NOMO-1 (cell line): ENCODE measurements at regions not wholly inside any gene's neighbourhood (a gene's known extent, or its start where the extent isn't known, plus 50 kb on each side); places are given as distances from the start of the nearest gene placed in this dataset.
"Not testable (repeated sequence)": the region's sequence is repeated elsewhere in the genome, so short reads cannot be mapped to it uniquely, and the experiment has no call there.

Experiments
- DNase-seq, 2 experiments: peaks; one replicate each; lab custom pipeline; 2025; ENCODE audit not compliant: unreplicated experiment in 2 of 2; lab: John Stamatoyannopoulos, UW

DNA sequence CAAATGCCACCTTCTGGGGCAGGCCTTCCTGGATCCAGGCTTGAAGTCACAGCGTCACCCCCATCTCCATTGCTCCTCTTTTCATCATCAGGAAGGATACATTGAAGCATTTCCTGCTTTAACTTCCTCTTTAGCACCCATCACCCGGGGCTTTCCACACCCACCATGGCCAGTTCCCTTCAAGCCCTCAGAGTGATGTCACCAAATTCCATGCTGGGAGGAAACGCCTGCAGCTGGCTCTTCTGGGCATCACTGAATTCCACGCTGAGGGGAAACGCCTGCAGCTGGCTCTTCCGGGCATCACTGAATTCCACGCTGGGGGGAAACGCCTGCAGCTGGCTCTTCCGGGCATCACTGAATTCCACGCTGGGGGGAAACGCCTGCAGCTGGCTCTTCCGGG lies 354.6 kb downstream of the SMOC2 start:
- DNase-seq, result not testable (repeated sequence)

- DNase-seq, result no peak
Measured at GRCh38 chr6:168794491-168794890, 353.5 kb downstream of the SMOC2 start.

- no peak for DNase-seq
Measured at GRCh38 chr6:168793649-168794048, 352.7 kb downstream of the SMOC2 start.

GRCh38 chr6:168791917-168792316 lies 350.9 kb downstream of the SMOC2 start:
- no peak for DNase-seq

- no peak for DNase-seq
Measured at GRCh38 chr6:168789699-168790098, 348.7 kb downstream of the SMOC2 start.

- no peak for DNase-seq
Measured at GRCh38 chr6:168785720-168786511, 344.9 kb downstream of the SMOC2 start.

- no peak for DNase-seq
Measured at GRCh38 chr6:168784426-168784825, 343.4 kb downstream of the SMOC2 start.

DNA sequence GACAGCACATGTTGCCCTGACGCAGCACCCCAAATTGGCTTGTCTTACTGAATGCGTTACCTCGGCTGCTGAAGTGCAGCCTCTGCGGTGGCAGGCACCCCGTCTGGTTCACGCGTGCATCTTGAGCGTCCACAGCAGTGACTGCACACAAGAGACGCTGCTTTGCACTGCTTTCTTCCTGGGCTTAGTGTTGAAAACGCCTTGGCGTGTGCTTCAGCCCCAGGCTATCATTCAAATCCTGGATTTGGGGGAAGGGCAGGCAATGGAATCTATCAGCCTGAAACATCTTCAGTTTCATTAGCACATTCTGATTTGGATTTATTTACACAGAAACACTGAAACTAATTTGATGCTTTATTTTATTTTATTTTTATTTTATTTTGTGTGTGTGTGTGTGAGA lies 342.7 kb downstream of the SMOC2 start:
- DNase-seq, result no peak

DNA sequence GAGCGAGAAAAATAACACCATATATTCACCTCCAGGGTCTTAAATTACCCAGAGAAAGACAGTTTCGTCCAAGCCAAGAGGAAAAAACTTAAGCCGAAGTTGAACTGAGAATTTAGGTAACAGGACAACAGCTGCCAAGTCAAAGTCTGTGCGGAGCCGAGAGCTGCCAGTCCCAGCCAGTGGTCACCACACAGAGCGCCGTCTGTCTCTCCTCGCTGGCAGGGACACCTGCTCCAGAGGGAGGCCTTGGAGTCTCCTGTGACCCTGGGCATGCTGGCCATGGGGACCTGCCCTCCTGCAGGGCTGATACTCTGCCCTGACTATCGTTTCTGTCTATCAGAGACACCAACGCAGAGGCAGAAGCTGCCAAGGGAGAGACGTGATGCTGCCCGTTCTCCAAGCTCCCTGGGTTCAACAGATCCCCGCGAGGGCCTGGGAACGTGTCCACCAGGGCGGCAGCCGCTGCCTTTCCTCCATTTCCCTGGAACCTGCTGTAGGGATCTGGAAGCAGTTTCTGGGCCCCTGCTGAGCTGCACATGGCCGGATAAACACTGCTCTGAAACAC lies 341.3 kb downstream of the SMOC2 start:
- DNase-seq, result no peak

- DNase-seq, result no peak
Measured at GRCh38 chr6:168778201-168778600, 337.2 kb downstream of the SMOC2 start.

GRCh38 chr6:168774381-168774780 lies 333.4 kb downstream of the SMOC2 start:
- no peak for DNase-seq

DNA sequence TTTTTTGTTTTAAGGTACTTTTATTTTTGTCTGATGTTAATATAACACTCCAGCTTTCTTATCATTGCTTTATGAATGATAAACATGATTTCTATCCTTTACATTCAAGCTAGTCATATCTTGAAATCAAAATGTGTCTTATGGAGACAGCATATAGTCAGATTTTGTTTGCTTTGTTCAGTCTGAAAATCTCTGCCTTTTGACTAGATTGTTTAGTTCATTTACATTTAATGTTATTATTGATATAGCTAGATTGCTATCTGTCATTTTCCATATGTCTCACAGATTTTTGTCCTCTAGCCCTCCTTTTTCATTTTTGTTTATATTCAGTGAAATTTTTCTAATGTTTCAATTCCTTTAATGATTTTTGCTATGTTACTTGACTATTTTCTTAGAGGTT lies 332.8 kb downstream of the SMOC2 start:
- no peak for DNase-seq

DNA sequence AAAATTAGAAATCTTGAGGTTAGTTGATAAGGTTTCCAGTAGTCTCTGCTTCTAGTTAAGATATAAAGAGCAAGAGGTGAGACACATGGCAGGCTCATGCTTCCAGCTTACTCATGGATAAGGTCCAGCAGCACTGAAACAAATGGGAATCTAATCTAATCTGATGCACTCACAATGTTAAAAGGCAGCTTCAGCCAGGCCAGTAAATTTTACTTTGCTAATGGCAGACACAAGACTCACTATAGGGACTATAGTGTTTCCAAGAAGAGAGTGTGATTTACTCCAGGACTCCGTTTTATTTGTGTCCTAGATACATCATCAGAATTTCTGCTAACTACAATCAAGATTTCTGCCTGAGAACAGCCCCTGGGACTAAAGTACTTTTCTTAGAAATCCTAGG lies 324.8 kb downstream of the SMOC2 start:
- no peak for DNase-seq

- DNase-seq, result no peak
Measured at GRCh38 chr6:168756009-168756634, 315.1 kb downstream of the SMOC2 start.

DNA sequence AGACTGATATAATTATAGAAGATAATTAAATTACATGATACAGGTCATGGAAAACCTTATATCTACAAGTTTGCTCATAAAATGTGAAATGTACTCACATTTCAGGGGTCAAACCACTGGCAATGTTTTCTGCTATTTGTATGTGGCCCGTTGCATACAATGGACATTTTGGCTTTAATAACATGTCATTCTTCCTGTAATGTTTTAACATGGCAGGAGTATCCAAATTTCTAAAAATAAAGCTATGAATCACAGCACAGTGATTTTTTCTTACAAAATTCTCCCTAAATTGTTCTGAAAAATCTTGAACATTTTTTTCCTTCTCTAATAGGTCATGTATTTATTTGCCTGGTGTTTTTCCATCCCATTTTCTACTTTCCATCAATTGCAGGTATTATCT lies 305.7 kb downstream of the SMOC2 start:
- DNase-seq, result no peak

- no peak for DNase-seq
Measured at GRCh38 chr6:168746013-168746412, 305.0 kb downstream of the SMOC2 start.

GRCh38 chr6:168744861-168745260 lies 303.9 kb downstream of the SMOC2 start:
- no peak for DNase-seq

DNA sequence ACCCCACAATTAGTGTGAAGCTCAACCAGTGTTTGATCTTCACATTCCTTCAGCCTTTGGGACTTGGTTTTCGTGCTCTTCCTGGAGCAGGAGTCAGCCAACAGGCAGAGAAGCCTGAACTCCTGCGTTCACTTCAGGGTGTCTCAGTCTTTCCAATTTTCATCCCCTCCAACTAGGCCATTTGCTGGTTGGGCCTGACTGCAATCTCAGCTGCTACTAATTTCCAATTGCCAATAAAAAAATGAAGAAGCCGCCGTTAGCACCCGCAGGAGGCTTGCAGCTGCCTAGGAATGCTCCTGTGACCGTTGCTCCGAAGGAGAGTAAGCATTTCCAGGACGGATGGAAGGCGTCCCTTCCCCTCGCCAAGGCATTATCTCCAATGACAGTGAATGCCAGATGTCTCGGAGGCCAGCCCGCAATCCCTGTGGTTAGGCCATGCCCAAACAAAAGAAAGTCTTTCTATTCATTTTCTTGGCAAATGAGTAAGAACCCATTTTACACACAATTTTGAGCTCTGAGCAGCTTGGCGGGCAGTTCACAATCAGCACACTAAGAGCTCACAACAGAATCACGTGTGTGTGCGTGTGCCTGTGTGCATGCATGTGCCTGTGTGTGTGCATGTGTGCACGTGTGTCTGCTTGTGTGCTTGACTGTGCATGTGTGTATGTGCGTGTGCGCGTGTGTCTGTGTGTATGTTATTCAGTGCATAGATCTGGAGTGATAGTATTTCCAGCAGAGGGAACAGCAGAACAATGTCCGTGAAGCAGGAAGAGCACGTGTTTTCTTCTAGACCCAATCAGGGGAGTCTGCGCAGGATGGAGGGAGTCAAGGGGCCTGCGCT lies 301.2 kb downstream of the SMOC2 start:
- no peak for DNase-seq

- no peak for DNase-seq
Measured at GRCh38 chr6:168741305-168741704, 300.3 kb downstream of the SMOC2 start.

DNA sequence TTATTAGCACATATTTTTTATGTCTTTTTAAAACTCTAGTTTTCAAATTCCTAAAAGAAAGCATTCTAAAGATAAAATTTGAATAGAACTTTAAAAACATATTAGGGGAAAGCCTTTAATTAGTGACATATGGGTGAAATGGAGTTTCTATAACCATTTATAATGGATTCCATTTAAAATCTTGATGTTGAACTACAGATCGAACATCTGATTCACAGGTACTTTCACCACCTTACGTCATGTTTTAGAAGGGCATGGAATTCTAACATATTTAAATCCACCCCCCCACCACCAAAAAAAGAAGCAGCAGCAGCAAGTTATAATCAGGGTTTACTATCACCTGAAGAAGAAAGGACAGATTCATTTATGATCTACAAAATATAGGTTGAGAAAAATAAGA lies 298.4 kb downstream of the SMOC2 start:
- no peak for DNase-seq

- no peak for DNase-seq
Measured at GRCh38 chr6:168737481-168737880, 296.5 kb downstream of the SMOC2 start.
